Right cardiac atrium (tissue), 5 donors: ENCODE measurements at regions not wholly inside any gene's neighbourhood (a gene's known extent, or its start where the extent isn't known, plus 50 kb on each side); places are given as distances from the start of the nearest gene placed in this dataset.
"Not testable (repeated sequence)": the region's sequence is repeated elsewhere in the genome, so short reads cannot be mapped to it uniquely, and the experiment has no call there.

Experiments used
- ATAC-seq, 2 donors: fragments of 200-7000 bp; cut with Tn5 transposase; one replicate each; pipeline versions ENCODE4 v1.8.0 to v1.9.1; 2020; ENCODE audit warnings: moderate library complexity in 2 of 2, mild to moderate bottlenecking in 1 of 2
- DNase-seq, 3 donors: peaks; one replicate each; pipeline ENCODE4 v3.0.0-alpha.2; 2020
- H3K27ac ChIP-seq: one replicate; pipeline ENCODE4 v1.5.1; 2013; ENCODE audit warnings: mild to moderate bottlenecking, low read length, control low read depth, moderate library complexity
- H3K27me3 ChIP-seq: one replicate; pipeline ENCODE4 v1.6.1; 2013; ENCODE audit not compliant: control insufficient read depth, insufficient read depth
- H3K4me1 ChIP-seq: one replicate; pipeline ENCODE4 v1.6.1; 2013; ENCODE audit warnings: low read length; ENCODE audit not compliant: control insufficient read depth, insufficient read depth
- H3K4me3 ChIP-seq: one replicate; pipeline ENCODE4 v1.5.1; 2013; ENCODE audit warnings: low read length, control low read depth
- H3K9me3 ChIP-seq: one replicate; pipeline ENCODE4 v1.6.1; 2013; ENCODE audit warnings: low read length; ENCODE audit not compliant: control insufficient read depth
- WGBS: extraction: QIAGEN DNeasy Blood & Tissue Kit; methylation state at CpG from one replicate; pipeline ENCODE4 v1.1.7; 2013; 5-methylcytosine and 5-hydroxymethylcytosine counted together
- intact Hi-C, 4 donors: fragments of 100-400 bp; cut with DNase I; formaldehyde crosslinking; loops; one replicate each; pipeline versions ENCODE4 v1.11.0 to v1.14.0; 2022 to 2023
- donor health status: healthy with polysubstance abuse.
- donor health status: DM: no; HTN: yes; CAD: no.
- donor health status: DM: no; HTN: no; CAD: no.
- donor health status: DM: no; HTN: yes; CAD: no; lungs with severe emphysema.
- donor health status: DM: yes; HTN: yes; CAD: no.

GRCh38 chr2:48227617-48228344, 86.7 kb upstream of the FOXN2 start:
- Histone ChIP-seq H3K27me3 (no peaks in the 10 kb centered on the region), H3K4me3 (no peak overlapping the region), H3K9me3 (no peaks in the 10 kb centered on the region), H3K4me1 (no peaks in the 10 kb centered on the region), H3K27ac (no peak overlapping the region)
- ATAC-seq = peak in 1 of 2 donors; percentile 61
- no peak for DNase-seq
- intact Hi-C loops = no loop called here
- 40% methylated on average over 3 of the region's 3 CpGs for WGBS

- intact Hi-C loops = no loop called here
- Histone ChIP-seq H3K9me3 (no peaks in the 10 kb centered on the region), H3K4me1 (no peaks in the 10 kb centered on the region), H3K27ac (no peak overlapping the region), H3K27me3 (no peaks in the 10 kb centered on the region), H3K4me3 (no peak overlapping the region)
- 96% methylated on average over 2 of the region's 2 CpGs for WGBS
- DNase-seq (no peak), ATAC-seq (no peak)
These were observed 86.2 kb upstream of the FOXN2 start for GRCh38 chr2:48228345-48228684.

DNA sequence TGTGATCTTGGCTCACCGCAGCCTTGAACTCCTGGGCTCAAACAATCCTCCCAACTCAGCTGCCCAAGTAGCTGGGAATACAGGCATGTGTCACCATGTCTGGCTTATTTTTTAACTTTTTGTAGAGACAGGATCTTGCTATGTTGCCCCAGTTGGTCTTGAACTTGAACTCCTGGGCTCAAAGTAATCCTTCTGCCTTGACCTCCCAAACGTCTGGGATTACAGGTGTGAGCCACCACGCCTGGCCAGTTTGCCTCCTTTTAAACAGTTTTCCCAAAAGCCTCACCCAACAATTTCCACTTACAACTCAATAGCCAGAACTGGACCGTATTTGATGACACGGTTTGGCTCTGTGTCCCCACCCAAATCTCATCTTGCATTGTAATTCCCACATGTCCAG, 85.4 kb upstream of the FOXN2 start:
- DNase-seq = no peak
- intact Hi-C loops = no loop called here
- ATAC-seq = no peak
- no peaks in the 10 kb centered on the region for H3K27me3 ChIP-seq
- no peak overlapping the region for H3K4me3 ChIP-seq
- no peaks in the 10 kb centered on the region for H3K4me1 ChIP-seq
- H3K9me3 ChIP-seq = no peaks in the 10 kb centered on the region
- H3K27ac ChIP-seq = no peak overlapping the region
- 92% methylated on average over 5 of the region's 5 CpGs for WGBS

DNA sequence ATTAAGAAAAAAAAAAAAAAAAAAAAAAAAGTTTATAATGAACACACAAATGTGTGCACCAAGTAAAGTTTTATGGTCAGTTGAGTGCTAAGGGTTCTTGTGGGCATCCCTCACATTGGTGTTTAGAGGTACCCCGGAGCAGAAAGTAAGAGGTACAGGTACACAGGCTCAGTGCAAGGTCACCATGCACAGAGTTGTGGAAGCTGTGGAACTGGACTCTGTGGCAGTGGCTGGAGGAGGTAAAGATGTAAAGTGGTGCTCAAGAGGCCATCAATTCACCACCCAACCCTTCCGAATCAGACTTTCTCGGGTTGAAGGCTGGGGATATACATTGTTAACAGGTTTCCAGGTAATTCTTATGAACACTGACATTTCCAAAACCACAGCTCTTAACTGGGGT, 83.6 kb upstream of the FOXN2 start:
- Histone ChIP-seq H3K4me3 (no peak overlapping the region), H3K27me3 (no peaks in the 10 kb centered on the region), H3K4me1 (no peaks in the 10 kb centered on the region), H3K9me3 (no peaks in the 10 kb centered on the region), H3K27ac (no peak overlapping the region)
- DNase-seq (no peak), ATAC-seq (no peak)
- WGBS = 98% methylated on average over 3 of the region's 3 CpGs
- intact Hi-C loops = no loop called here

DNA sequence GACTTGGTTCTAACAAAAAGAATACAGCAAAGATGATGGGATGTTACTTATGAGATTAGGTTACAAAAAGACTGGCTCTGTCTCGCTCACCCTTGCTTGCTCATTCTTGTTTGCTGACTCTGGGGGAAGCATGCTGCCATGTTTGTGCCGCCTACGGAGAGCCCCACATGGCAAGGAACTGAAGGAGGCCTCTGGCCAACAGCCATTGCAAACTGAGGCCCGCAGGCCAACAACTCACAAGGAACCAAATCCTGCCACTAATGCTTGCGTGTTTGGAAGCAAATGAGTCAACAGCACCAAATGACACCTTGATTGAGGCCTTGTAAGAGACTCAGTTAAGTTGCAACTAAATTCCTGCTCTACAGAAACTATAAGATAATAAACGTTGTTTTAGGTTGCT, 82.1 kb upstream of the FOXN2 start:
- intact Hi-C loops = no loop called here

DNA sequence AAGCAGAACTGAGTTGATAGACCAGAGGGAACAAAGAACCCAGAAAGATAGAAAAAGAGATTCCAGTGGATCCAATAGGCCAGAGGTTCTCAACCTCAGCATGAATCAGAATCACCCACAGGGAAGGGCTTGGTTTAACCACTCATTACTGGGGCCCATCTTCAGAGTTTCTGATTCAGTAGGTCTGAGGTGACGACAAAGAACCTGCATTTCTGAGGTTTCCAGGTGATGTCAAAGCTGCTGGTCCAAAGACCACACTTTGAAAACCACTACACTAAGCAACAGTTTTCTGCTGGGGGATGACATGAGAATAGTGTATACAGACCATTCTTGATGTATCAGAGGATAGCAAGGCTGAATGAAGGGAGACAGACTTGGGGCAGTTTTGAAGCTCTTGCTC, 81.5 kb upstream of the FOXN2 start:
- no peak overlapping the region for H3K27ac ChIP-seq
- H3K4me1 ChIP-seq = no peaks in the 10 kb centered on the region
- ATAC-seq (no peak), DNase-seq (no peak)
- WGBS = 96% methylated on average over 1 of the region's 1 CpG
- intact Hi-C loops = no loop called here
- H3K4me3 ChIP-seq = no peak overlapping the region
- H3K27me3 ChIP-seq = no peaks in the 10 kb centered on the region
- H3K9me3 ChIP-seq = no peaks in the 10 kb centered on the region

More for the DNA sequence above, 82.1 kb upstream of the FOXN2 start:
- Histone ChIP-seq H3K27me3 (no peaks in the 10 kb centered on the region), H3K4me3 (no peak overlapping the region), H3K4me1 (no peaks in the 10 kb centered on the region), H3K9me3 (no peaks in the 10 kb centered on the region), H3K27ac (no peak overlapping the region)
- ATAC-seq = no peak
- DNase-seq = no peak
- 85% methylated on average over 6 of the region's 6 CpGs for WGBS

GRCh38 chr2:48233824-48234223, 80.7 kb upstream of the FOXN2 start:
- H3K4me3 ChIP-seq, H3K27me3 ChIP-seq, H3K4me1 ChIP-seq, intact Hi-C loops, DNase-seq, ATAC-seq, H3K9me3 ChIP-seq, H3K27ac ChIP-seq: not testable (repeated sequence)
- 88% methylated on average over 5 of the region's 5 CpGs for WGBS

DNA sequence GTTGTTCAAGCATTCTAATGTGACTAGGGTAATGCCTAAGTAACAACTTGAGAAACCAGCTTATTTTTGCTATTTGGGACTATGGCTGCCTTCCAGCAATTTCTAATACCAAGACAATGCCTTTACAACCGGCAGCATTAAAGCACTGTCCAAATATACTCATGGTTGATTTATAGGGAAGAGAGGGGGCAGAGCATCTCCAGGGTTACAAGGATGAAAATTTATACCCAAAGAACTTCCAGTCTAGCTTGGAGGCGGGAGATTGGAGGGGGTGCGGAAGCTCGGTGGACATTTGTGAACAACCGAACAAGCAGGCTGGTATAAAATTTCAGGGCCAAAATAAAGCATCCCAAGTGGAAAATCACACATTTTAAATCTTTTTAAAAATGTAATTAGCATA, 79.4 kb upstream of the FOXN2 start:
- H3K27me3 ChIP-seq = no peaks in the 10 kb centered on the region
- H3K4me3 ChIP-seq = no peak overlapping the region
- H3K9me3 ChIP-seq = no peaks in the 10 kb centered on the region
- intact Hi-C loops = no loop called here
- H3K4me1 ChIP-seq = no peaks in the 10 kb centered on the region
- ATAC-seq (no peak), DNase-seq (no peak)
- WGBS = 84% methylated on average over 5 of the region's 5 CpGs
- H3K27ac ChIP-seq = no peak overlapping the region

DNA sequence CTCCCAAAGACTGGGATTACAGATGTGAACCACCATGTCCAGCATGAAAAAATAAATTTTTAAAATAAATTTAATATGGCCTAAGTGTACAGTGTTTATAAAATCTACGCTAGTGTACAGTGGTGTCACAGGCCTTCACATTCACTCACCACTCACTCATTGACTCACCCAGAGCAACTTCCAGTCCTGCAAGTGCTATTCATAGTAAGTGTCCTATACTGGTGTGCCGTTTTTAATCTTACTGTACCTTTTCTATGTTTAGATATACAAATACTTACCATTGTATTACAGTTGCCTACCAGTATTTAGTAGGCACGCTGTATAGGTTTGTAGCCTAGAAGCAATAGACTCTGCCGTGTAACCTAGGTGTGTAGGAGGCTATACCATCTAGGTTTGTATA, 76.1 kb upstream of the FOXN2 start:
- peak in 1 of 2 donors; percentile 52 for ATAC-seq
- Histone ChIP-seq H3K27ac (no peak overlapping the region), H3K27me3 (no peaks in the 10 kb centered on the region), H3K4me1 (no peaks in the 10 kb centered on the region), H3K9me3 (no peaks in the 10 kb centered on the region), H3K4me3 (no peak overlapping the region)
- intact Hi-C loops = no loop called here
- no peak for DNase-seq
- WGBS = 76% methylated on average over 4 of the region's 4 CpGs

- H3K9me3 ChIP-seq = no peaks in the 10 kb centered on the region
- no peak for ATAC-seq
- H3K27me3 ChIP-seq = no peaks in the 10 kb centered on the region
- WGBS = 91% methylated on average over 9 of the region's 9 CpGs
- no peak overlapping the region for H3K27ac ChIP-seq
- no peak for DNase-seq
- no peaks in the 10 kb centered on the region for H3K4me1 ChIP-seq
- intact Hi-C loops = loop anchor here in 1 of 4 donors (10.0 kb wide), 2 partner anchors 64 to 174 kb away; no protein-coding TSS in a partner anchor
- H3K4me3 ChIP-seq = no peak overlapping the region
These were observed 73.6 kb upstream of the FOXN2 start for GRCh38 chr2:48240912-48241311.

GRCh38 chr2:48247206-48247605, 67.3 kb upstream of the FOXN2 start:
- no peak for DNase-seq
- WGBS = 92% methylated on average over 5 of the region's 5 CpGs
- Histone ChIP-seq H3K9me3 (no peaks in the 10 kb centered on the region), H3K27ac (no peak overlapping the region), H3K4me3 (no peak overlapping the region), H3K27me3 (no peaks in the 10 kb centered on the region), H3K4me1 (peaks cover 3% of the 10 kb centered on the region)
- ATAC-seq = no peak
- intact Hi-C loops = loop anchor here in 1 of 4 donors (10.0 kb wide), 2 partner anchors 58 to 168 kb away; no protein-coding TSS in a partner anchor
